ENCODE measurements at regions not wholly inside any gene's neighbourhood (a gene's known extent, or its start where the extent isn't known, plus 50 kb on each side); places are given as distances from the start of the nearest gene placed in this dataset.

DNA sequence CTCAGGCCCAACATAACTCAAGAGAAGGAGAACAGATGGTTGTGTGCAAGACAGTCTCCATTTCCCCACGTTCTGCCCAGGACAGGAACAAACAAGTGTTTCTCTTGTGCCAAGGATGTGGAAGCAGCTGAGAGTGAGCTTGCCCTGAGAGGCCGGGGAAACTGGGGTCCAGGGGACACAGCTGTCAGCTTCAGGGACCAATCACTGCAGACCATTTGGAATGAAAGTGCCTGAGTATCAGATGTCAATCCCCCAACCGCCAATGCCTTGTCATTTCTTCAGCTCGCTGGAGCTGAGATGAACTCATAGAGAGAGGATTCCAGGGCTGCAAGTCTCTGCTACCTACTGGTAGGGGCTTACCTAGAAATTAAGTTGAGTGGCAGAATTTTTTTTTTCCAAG lies 71.9 kb upstream of the METAP2 start:
- DNase-seq, result no peak
- in situ Hi-C loops (cut with HindIII; ENCODE audit: low pct_ligation_motif_present, low pct_unique_long_range_greater_than_20kb, low sequenced_read_pairs), result no loop called here

GRCh38 chr12:95408201-95408600 lies 65.8 kb upstream of the METAP2 start:
- in situ Hi-C loops (cut with HindIII; ENCODE audit: low pct_ligation_motif_present, low pct_unique_long_range_greater_than_20kb, low sequenced_read_pairs), result no loop called here
- DNase-seq, result no peak

DNA sequence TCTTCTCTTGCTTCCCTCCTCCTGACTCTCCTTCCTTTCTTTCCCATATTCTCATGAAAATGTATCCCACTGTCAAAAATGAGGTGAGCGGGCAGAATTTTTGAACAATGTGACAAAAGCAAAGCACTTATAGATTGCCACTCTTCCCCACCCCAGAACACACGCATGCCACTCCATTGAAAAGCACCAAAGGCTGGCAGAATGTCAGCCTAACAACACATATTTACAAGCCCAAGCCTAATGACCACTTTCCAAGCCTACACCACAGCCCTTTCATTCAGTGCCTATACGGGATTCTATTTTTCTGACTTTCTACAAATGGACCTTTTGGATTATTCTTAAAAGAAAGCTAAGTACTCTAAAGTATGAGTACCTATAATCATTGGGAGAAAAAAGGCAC lies 62.9 kb upstream of the METAP2 start:
- DNase-seq, result no peak
- in situ Hi-C loops (cut with HindIII; ENCODE audit: low pct_ligation_motif_present, low pct_unique_long_range_greater_than_20kb, low sequenced_read_pairs), result no loop called here

DNA sequence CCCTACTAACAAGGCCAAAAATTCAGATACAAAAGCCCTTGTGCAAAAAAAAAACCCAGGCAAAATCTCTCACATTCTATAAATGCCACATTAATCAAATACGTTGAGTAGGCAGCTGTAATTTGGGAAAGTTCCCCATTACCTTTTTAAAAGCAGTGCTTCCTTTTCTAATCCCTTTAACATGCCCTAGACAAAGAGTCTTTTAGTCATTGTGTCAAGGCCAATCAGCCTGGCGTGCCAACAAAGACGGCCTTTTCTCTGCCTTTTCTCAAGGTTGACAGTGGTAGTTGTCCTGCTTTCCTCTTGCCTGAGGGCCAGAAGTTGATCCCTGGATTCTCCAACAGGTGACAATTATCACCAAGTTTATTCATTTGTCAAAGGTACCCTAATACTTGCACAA lies 62.5 kb upstream of the METAP2 start:
- in situ Hi-C loops (cut with HindIII; ENCODE audit: low pct_ligation_motif_present, low pct_unique_long_range_greater_than_20kb, low sequenced_read_pairs), result no loop called here
- DNase-seq, result no peak

DNA sequence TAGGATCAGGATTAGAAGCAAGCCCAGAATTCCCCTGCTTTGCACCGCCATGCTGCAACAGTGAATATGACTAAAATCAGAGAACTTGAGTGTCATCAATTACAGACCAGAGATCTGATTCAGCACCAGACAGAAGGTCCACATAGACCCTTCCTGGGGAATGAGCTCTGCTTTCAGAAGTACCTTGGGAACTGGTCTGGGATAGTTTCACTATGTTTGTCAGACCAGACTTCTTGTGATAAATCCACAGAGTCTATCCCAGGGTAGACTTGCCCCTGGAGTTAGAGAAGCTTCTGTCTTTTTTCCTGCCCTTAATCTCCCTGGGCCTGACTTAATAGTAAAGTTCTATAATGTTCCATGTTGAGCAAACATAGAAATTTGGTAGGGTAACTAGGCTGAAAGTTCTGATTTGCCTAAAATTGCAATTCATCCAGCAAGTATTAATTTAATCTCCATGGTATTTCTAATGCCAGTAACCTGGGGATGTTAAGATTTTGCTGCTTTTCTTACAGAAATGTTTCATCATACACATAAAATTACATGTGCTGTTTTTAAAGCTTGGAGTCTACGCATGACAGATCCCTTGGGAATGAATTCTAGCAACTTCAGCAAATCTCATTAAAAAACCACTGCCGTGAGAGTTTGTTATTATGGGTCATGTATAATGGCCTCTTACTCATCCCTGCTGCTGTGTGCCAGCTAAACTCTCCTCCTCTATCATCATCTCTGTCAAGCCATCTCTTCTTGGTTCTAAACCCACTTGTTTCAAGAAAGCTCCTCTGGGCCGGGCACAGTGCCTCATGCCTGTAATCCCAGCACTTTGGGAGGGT lies 61.3 kb upstream of the METAP2 start:
- DNase-seq, result peak; percentile 63

GRCh38 chr12:95413576-95413975 lies 60.4 kb upstream of the METAP2 start:
- in situ Hi-C loops (cut with HindIII; ENCODE audit: low pct_ligation_motif_present, low pct_unique_long_range_greater_than_20kb, low sequenced_read_pairs), result no loop called here
- no peak for DNase-seq

More for the DNA sequence above, 61.3 kb upstream of the METAP2 start:
- in situ Hi-C loops (cut with HindIII; ENCODE audit: low pct_ligation_motif_present, low pct_unique_long_range_greater_than_20kb, low sequenced_read_pairs), result no loop called here

GRCh38 chr12:95415451-95415850 lies 58.5 kb upstream of the METAP2 start:
- in situ Hi-C loops (cut with HindIII; ENCODE audit: low pct_ligation_motif_present, low pct_unique_long_range_greater_than_20kb, low sequenced_read_pairs), result no loop called here
- DNase-seq, result no peak

DNA sequence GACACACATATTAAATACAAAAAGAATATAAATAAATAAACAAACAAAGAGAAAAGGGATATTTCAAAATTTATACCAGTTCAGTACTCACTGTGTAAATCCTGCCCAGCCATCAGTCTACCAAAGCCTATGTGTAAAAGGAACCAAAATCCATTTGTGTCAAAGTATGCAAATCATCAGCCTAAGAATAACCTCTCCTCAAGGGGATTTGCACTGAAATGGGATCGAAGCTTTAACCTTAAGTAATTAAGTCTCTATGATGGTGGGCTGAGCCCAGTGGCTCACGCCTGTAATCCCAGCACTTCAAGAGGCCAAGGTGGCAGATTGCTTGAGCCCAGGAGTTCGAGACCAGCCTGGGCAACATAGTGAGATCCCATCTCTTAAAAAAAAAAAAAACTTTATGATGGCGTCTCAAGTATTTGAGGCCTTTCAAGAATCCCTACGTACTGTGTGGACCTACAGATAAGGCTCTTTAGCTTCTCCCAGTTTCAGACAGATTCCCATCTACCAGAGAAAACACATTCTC lies 57.8 kb upstream of the METAP2 start:
- no peak for DNase-seq
- in situ Hi-C loops (cut with HindIII; ENCODE audit: low pct_ligation_motif_present, low pct_unique_long_range_greater_than_20kb, low sequenced_read_pairs), result no loop called here

DNA sequence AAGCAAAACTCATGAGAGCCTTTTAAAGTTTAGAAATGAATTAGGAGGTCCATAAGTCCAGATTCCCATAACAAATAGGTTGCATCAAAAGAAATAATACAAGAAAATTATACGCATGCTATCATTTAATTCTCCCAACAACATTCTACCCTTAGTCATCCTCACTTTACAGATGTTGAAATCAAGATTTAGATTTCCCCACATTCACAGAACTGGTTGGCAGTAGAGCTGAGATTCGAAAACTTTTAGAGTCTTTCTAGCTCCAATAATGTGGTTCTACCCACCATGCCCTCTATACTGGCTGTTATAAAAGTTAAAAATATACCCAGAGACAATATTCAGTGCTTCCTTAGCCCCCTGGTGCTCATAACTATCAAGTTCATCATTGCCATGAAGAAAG lies 56.6 kb upstream of the METAP2 start:
- no peak for DNase-seq
- in situ Hi-C loops (cut with HindIII; ENCODE audit: low pct_ligation_motif_present, low pct_unique_long_range_greater_than_20kb, low sequenced_read_pairs), result no loop called here

GRCh38 chr12:95418142-95418541 lies 55.8 kb upstream of the METAP2 start:
- no peak for DNase-seq
- in situ Hi-C loops (cut with HindIII; ENCODE audit: low pct_ligation_motif_present, low pct_unique_long_range_greater_than_20kb, low sequenced_read_pairs), result no loop called here

Measured in ACHN (cell line).